Upper lobe of right lung (tissue), 1 donor: ENCODE measurements at regions not wholly inside any gene's neighbourhood (a gene's known extent, or its start where the extent isn't known, plus 50 kb on each side); places are given as distances from the start of the nearest gene placed in this dataset.
A peak's percentile ranks its signal among the peaks of the same experiment; 100 is the strongest.
"Not testable (repeated sequence)": the region's sequence is repeated elsewhere in the genome, so short reads cannot be mapped to it uniquely, and the experiment has no call there.

ENCODE experiments used
- ATAC-seq: fragments of 200-7000 bp; cut with Tn5 transposase; one replicate; pipeline ENCODE4 v1.9.1; 2020; ENCODE audit warnings: mild to moderate bottlenecking, moderate library complexity
- DNase-seq: peaks from one replicate; pipeline ENCODE4 v3.0.0-alpha.2; 2020
- H3K27ac ChIP-seq: fragments of 200-600 bp; one replicate; pipeline ENCODE4 v1.8.0; 2022
- H3K27me3 ChIP-seq: fragments of 200-600 bp; one replicate; pipeline ENCODE4 v1.8.0; 2022; ENCODE audit warnings: mild to moderate bottlenecking
- H3K36me3 ChIP-seq: fragments of 200-600 bp; one replicate; pipeline ENCODE4 v1.8.0; 2022
- H3K4me1 ChIP-seq: fragments of 200-600 bp; one replicate; pipeline ENCODE4 v1.8.0; 2022
- H3K4me3 ChIP-seq: fragments of 200-600 bp; one replicate; pipeline ENCODE4 v1.8.0; 2022; ENCODE audit warnings: mild to moderate bottlenecking
- H3K9me3 ChIP-seq: fragments of 200-600 bp; one replicate; pipeline ENCODE4 v1.8.0; 2022
- intact Hi-C: fragments of 100-400 bp; cut with DNase I; formaldehyde crosslinking; loops from one replicate; pipeline ENCODE4 v1.11.0; 2022
- TF ChIP-seq, protein P1 (sequence below): fragments of 200-600 bp; IDR thresholded peaks from one replicate; pipeline ENCODE4 v1.8.0; 2022; ENCODE audit warnings: antibody characterized with exemption
- donor health status: DM: no; HTN: yes; CAD: no; lungs with severe emphysema.

DNA sequence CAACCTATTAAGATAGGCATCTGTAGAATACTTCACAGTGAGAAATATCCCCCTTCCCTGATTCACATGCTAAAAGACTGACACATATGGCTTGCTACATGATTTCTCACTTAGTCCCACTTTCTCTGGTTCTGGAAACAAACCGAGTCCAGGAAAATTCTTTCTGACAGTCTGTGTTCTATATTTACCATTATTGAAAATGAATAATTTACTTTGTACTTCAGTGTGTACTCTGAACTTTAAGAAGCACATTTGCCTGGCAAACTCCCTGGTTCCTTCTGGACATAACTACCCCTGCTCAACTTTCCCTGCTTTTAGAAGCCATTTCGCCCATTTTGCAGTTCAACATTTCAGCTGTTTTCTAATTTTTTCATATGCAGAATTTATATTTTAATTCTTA lies 53.6 kb downstream of the APCS start:
- no peak for ATAC-seq
- DNase-seq: no peak
- Histone ChIP-seq H3K4me1 (no peaks in the 10 kb centered on the region), H3K9me3 (no peaks in the 10 kb centered on the region), H3K4me3 (no peak overlapping the region), H3K27me3 (peaks cover 4% of the 10 kb centered on the region), H3K36me3 (no peaks in the 10 kb centered on the region), H3K27ac (no peak overlapping the region)
- TF ChIP-seq, protein P1, sequence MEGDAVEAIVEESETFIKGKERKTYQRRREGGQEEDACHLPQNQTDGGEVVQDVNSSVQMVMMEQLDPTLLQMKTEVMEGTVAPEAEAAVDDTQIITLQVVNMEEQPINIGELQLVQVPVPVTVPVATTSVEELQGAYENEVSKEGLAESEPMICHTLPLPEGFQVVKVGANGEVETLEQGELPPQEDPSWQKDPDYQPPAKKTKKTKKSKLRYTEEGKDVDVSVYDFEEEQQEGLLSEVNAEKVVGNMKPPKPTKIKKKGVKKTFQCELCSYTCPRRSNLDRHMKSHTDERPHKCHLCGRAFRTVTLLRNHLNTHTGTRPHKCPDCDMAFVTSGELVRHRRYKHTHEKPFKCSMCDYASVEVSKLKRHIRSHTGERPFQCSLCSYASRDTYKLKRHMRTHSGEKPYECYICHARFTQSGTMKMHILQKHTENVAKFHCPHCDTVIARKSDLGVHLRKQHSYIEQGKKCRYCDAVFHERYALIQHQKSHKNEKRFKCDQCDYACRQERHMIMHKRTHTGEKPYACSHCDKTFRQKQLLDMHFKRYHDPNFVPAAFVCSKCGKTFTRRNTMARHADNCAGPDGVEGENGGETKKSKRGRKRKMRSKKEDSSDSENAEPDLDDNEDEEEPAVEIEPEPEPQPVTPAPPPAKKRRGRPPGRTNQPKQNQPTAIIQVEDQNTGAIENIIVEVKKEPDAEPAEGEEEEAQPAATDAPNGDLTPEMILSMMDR: no peak
- intact Hi-C loops: no loop called here

GRCh38 chr1:159646687-159647086 lies 59.1 kb downstream of the APCS start:
- Histone ChIP-seq H3K27me3 (no peaks in the 10 kb centered on the region), H3K36me3 (no peaks in the 10 kb centered on the region), H3K9me3 (no peaks in the 10 kb centered on the region), H3K27ac (no peak overlapping the region), H3K4me3 (no peak overlapping the region), H3K4me1 (no peaks in the 10 kb centered on the region)
- intact Hi-C loops: no loop called here
- no peak for DNase-seq
- ATAC-seq: peak; percentile 90
- TF ChIP-seq, protein P1: no peak

DNA sequence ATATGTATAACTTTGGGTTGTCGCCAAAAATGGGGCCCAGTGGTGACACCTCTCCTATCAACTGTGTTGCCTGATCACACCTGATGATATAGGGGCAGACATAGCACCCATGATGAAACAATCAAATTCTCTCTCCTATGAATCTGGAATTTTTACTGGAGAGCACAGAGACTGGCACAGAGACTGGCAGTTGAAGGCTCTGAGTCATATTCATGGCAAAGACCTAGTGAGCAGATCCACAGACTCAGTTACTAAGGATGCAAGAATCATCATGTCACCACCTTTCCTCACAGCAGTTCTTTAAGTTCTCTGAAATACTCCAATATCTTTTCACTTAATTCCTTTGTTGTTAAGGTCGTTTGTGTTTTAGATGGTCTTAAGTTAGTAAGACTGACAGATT lies 60.0 kb downstream of the APCS start:
- ATAC-seq (no peak), DNase-seq (no peak)
- H3K36me3 ChIP-seq: no peaks in the 10 kb centered on the region
- TF ChIP-seq, protein P1: no peak
- H3K9me3 ChIP-seq: no peaks in the 10 kb centered on the region
- H3K4me1 ChIP-seq: no peaks in the 10 kb centered on the region
- no peak overlapping the region for H3K27ac ChIP-seq
- intact Hi-C loops: no loop called here
- no peaks in the 10 kb centered on the region for H3K27me3 ChIP-seq
- no peak overlapping the region for H3K4me3 ChIP-seq

DNA sequence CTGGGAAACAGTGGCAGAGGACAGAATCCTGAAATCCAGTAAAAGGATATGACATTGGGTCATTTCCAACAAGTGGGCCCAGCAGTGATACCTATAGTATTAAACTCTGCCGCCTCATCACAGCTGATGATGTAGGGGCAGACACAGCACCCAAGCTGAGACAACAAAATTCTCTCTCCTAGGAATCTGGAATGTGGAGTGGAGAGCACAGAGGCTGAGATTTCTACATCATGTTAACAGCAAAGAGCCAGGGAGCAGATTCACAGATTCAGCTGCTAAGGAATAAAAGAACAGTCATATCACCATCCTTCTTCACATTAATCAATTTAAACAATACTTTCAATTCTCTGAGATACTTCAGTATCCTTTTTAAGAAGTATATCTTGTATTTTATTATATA lies 61.9 kb downstream of the CRP start:
- intact Hi-C loops: no loop called here
- TF ChIP-seq, protein P1: no peak
- Histone ChIP-seq H3K9me3 (no peaks in the 10 kb centered on the region), H3K27ac (no peak overlapping the region), H3K4me1 (no peaks in the 10 kb centered on the region), H3K4me3 (no peak overlapping the region), H3K27me3 (no peaks in the 10 kb centered on the region), H3K36me3 (no peaks in the 10 kb centered on the region)
- no peak for ATAC-seq
- no peak for DNase-seq

DNA sequence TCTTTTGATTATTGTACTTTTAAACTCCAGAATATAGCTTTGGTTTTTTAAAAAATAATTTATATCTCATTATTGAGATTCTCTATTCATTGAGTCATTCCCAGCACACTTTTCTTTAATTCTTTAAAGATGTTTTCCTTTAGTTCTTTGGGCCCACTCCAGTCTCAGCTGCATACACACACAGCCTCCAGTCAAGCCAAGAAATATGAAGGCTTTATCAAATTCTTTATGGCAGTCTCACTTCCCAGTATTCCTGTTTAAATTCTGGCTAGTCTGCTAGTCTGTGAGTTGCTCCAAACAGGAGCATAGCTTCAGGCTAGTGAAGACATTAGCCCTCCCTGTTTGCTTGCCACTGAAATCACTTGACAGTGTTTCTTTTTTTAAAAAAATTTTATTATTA lies 61.2 kb downstream of the CRP start:
- ATAC-seq: no peak
- H3K36me3 ChIP-seq: no peaks in the 10 kb centered on the region
- TF ChIP-seq, protein P1: no peak
- H3K4me1 ChIP-seq: no peaks in the 10 kb centered on the region
- H3K27ac ChIP-seq: no peak overlapping the region
- no peaks in the 10 kb centered on the region for H3K27me3 ChIP-seq
- no peaks in the 10 kb centered on the region for H3K9me3 ChIP-seq
- no peak for DNase-seq
- H3K4me3 ChIP-seq: no peak overlapping the region
- intact Hi-C loops: no loop called here

GRCh38 chr1:159657477-159657876 lies 56.9 kb downstream of the CRP start:
- H3K4me3 ChIP-seq, H3K27ac ChIP-seq, H3K36me3 ChIP-seq, H3K4me1 ChIP-seq, ATAC-seq, DNase-seq, H3K9me3 ChIP-seq, H3K27me3 ChIP-seq, intact Hi-C loops: not testable (repeated sequence)
